ENCODE measurements at regions not wholly inside any gene's neighbourhood (a gene's known extent, or its start where the extent isn't known, plus 50 kb on each side); places are given as distances from the start of the nearest gene placed in this dataset.

DNA sequence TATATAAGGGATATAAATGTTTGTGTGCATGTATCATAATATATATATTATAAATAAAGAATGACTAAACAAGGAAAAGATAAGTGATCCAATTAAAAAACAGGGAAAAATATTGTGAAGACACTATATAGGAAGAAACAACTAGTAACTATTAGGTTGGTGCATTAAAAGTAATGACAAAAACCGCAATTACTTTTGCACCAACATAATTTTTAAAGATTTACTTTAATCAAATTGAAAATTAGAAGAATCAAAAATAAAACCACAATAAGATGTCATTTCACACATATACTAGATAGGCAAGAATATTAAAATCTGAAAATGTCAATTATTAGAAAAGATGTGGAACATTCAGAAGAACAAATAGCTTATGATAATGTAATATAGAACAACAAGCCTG is 595.9 kb downstream of the KCNJ3 start:
- DNase-seq (ENCODE audit: low read depth): no peak

DNA sequence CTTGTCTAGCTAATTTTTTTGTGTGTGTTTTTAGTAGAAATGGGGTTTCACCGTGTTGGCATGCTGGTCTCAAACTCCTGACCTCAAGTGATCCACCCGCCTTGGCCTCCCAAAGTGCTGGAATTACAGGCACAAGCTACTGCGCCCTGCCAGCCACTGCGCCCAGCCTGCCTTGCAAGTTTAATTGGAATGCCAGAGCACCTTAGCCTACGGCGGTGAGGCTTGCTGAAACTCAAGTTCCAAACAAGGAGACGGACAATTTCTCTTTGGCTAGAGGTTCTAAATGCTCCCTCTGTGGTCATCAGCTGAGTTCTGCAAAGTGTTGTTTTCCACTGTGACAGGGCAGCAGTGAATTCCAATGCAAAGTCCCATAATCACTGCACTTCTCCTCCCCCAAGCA is 583.4 kb downstream of the KCNJ3 start:
- DNase-seq (ENCODE audit: low read depth): no peak

DNA sequence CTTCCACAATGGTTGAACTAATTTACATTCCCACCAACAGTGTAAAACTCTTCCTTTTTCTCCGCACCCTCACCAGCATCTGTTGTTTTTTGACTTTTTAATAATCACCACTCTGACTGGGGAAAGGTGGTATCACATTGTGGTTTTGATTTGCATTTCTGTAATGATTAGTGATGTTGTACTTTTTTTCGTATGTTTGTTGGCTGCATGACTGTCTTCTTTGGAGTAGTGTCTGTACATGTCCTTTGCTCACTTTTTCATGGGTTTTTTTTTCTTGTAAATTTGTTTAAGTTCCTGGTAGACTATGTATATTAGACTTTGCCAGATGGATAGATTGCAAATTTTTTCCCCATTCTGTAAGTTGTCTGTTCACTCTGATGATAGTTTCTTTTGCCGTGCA is 574.8 kb downstream of the KCNJ3 start:
- no peak for DNase-seq (ENCODE audit: low read depth)

DNA sequence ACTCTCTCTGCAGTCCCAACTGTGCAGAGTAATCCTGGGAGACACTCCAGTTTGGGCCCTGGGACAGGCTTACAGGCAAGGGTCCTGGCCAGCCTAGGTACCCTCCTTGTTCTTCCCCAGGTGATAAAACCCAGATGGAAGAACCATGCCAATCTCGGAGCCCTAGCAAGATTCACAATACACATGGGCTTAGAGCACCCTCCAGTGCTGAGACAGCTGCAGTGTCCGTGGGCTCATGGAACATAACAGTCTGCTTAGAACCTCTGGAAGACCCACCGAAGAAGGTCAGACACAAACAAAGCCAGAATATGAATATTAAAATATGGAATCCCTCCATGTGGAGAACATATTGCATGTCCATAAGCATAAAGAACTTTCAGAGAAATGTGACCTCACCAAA is 568.1 kb downstream of the KCNJ3 start:
- no peak for DNase-seq (ENCODE audit: low read depth)

DNA sequence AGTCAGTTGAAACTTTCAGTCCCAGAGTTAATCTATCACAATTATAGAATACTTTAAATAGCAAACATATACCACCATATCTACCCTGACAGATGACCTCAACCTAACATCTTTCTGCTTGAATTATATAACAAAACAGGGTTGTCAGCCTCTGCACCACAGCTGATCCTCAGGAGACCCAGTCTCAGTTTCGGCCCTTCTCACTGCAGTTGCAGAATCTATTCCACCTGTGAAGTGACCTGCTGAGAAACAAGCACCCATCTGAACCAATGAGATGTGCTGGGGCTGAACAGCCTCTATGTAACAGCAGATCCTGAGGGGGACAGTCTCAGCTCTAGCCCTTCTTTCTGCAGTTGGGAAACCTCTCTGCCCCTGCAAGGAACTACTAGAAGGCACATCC is 567.6 kb downstream of the KCNJ3 start:
- DNase-seq (ENCODE audit: low read depth): no peak

DNA sequence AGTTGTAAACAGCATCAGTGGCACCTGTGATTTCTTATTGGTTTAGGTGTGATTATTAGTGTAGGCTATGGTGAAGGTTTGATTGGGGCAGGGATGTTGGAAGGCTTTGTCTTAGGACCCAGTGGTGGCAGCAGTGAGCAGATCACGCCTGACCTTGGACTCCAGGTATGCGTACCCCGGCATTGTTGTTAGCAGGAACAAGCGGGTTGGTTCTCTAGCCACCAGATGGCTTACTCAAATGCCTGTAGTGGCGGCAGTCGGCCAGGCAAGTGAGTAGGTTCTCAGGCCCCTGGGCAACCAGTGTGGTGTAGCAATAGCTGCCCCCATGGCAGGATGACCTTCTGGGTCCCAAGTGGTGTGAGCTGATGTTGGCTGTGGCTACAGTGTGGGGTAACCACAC is 558.3 kb downstream of the KCNJ3 start:
- DNase-seq (ENCODE audit: low read depth): no peak

DNA sequence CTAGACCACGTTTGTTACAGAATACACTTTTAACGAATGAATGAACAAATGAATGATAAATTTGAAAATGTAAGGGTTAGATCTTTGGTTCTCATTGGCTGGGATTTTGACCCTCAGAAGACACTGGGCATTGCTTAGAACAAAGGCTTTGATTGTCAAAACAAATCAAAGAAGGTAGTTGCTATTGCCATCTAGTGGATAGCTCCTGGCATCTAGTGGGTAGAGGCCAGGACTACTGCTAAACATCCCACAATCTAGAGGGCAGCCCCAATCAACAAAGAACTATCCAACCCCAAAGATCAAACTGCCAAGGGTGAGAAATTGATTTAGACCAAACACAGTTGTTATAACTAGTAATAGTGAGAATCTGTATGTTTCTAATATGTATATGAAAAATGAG is 552.3 kb downstream of the KCNJ3 start:
- no peak for DNase-seq (ENCODE audit: low read depth)

DNA sequence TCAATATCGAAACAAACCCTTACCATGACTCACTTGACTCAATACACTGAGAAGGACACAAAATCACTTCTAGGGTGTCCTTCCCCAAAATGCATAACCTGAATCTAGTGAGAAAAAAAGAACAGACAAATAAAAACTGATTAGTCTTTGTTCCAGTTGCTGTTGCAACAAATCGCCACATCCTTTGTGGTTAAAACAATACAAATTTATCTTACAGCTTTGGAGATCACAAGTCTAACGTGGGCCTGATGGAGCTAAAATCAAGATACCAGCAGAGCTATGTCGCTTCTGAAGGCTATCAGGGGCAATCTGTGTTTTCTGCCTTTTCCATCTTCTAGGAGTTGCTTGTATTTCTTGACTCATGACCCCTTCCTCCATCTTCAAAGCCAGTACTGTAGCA is 541.7 kb downstream of the KCNJ3 start:
- no peak for DNase-seq (ENCODE audit: low read depth)

DNA sequence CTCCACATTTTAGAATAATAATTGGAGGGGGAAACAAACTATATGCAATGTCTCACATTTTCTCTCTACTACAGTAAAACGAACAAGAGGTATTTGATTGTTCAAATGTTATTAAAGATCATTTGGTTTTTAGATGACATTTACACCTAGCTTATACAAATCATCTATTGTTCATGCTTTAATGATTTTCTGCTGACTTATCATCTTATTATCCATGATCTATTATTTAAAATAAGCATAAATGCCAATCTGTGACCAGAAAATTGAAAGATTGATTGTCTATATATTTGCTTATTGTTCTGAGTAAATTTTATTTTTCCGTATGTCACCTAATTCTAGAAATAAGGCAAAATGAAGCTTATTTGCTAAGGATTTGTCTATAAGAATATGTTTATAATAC is 537.2 kb downstream of the KCNJ3 start:
- DNase-seq (ENCODE audit: low read depth): no peak

DNA sequence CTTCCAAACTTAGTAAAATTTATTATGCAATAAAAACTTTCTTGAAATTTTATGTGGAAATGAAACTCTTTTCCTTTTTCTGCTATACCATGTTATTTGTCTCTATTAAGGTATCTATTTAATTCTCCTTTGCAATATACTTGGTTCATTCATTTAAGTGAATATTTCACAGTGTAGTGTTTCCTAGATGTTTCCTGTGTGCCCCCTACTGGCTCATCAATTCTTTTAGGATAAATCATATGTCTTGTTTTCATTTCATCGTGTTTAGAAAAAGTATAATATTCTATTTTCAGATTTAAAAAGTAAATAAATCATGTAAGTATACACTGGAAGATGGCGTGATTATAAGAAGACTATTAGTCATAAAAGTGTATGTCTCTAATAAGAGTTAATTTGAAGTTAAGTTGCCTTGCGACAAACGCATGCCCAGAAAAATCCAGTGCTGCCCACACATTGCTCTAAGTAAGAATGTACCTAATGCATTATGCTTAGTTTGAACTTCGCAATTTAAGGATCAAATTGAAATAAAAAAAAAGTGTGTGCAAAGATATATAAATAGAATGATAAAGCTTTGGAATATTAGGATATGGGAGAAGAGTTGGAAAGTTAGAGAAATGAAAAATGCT is 525.4 kb downstream of the KCNJ3 start:
- no peak for DNase-seq (ENCODE audit: low read depth)

DNA sequence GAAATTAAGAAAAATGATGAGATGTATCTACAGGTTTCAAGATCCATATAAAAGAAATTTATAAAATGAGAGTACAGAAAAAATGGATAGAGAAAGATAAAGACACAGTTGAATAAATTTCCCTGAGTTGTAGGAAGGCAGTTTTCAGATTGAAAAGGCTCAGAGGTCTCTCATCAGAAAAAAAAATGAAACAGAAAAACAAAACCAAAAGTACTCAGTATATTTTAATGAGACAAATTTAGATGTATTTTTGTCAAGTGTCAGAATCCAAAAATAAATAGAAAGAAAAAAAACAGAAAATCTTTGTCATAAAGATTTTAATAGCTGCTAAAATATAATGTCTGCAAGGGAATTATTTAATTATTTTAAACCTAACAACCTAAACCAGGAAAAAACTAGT is 520.5 kb downstream of the KCNJ3 start:
- no peak for DNase-seq (ENCODE audit: low read depth)

DNA sequence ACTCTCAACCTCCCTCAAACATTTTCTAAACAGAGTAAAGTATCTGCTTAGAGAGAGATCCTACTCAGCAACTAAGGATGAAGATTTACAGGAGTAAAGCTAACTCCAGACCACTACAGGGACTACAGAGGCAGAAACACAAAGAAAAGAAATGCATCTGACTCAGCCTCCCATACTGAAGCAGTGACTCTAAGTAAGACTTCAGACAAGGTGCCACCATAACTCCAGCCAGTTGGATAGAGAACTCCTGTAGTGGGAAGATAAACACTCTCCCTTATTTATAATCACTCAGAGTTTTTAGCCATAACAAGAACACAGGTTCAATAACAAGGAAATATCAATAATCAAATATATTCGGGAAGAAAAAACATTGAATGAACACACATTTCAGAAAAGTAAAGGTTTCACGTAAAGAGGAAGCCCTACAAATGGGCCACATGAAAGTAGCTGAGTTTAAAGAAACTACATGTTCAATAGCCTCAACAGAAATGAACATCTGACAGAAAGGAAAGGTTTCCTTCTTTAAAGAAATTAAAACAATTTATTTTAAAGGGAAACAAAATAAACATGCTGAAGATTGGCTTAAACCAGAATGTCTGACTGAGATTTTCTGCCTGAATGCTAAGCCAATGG is 519.9 kb downstream of the KCNJ3 start:
- no peak for DNase-seq (ENCODE audit: low read depth)

DNA sequence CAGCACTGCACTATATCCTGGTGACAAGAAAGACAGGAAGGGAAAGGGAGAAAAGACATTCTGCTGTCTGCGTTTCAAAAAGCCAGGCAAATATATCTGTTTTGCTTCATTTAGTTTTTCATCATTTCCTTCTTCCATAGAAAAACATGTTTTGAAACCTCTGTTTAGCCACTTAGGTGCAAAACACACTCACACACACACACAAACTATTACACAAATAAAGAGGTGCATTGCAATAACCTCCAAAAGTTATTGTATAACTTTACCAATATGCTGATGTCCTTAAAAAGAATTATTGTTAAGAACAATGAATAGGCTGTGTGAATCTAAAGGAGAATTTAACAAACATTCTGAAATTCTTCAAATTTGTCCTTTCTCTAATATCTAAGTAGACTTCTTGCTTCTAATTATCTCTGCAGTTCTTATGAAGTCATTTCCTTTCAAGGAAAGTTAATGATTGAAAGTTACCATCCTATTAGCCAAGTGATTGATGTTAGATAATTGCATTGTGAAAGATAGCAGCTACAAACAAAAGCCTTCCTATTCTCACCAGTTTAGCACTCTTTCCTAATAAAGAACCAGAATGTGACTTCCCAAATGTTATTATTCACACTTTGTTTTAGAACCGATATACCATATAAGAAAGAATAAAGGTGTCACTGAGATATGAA is 516.7 kb downstream of the KCNJ3 start:
- DNase-seq (ENCODE audit: low read depth): no peak

DNA sequence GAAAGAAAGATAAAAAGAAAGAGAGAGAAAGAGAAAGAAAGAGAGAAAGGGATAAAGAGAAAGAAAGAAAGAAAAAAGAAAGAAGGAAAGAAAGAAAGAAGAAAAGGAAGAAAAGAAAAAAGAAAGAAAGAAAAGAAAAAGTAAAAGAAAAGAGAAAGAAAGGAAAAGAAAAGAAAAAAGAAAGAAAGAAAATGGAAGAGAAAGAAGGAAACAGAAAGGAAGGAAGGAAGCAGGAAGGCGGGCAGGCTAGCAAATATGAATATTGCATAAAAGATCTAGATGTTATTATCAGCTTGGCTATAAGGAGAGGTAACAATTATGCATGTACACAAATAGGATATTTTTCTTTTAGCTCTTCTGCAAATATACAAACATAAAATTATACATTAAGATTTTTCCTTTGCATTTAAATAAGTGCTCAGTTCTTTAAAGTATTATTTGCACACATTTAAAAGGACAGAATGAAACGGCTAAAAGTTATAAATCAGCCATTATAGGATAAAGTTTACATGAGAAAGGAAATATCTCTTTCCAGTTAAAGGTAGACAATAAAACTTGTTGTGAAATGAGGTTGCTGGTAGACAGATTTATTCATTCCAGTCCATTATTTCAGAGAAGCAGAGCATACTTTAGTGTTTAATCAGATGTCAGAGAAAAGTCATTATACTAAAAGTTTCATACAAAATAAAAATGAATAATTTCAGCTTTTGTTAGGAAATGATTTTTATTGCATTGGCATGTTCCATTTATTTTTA is 511.4 kb downstream of the KCNJ3 start:
- DNase-seq (ENCODE audit: low read depth): no peak

DNA sequence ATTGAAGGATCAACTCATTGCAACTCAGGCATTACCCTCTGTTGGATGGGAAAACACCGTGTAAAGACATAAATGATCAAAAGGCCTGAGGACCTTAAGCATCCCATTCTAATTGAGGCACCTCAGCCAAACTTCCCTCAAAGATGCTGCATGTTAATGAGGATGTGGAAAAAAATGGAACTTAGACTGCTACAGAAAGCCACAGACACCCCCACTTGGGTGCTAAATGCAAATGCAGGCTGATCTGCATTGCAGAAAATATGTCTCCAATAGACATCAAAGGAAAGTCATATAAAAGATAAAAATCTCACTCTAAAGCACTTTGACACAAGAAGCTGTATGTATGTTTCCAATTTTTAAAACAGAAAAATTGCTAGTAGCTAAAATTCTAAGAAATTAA is 504.7 kb downstream of the KCNJ3 start:
- no peak for DNase-seq (ENCODE audit: low read depth)

DNA sequence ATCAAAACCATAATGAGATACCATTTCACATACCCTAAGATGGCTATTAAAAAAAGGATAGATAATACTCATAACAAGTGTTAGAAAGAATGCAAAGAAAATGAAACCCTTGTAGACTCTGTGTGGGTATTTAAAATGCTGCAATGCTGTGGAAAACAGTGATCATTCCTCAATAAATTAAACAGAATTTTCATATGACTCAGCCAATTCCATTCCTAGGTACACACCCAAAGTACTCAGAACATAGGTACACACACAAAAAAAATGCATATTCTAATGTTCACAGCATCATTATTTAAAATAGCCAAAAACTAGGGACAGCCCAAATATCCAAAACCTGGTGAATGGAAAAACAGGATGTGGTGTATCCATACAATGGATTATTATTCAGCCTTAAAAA is 502.3 kb downstream of the KCNJ3 start:
- no peak for DNase-seq (ENCODE audit: low read depth)

DNA sequence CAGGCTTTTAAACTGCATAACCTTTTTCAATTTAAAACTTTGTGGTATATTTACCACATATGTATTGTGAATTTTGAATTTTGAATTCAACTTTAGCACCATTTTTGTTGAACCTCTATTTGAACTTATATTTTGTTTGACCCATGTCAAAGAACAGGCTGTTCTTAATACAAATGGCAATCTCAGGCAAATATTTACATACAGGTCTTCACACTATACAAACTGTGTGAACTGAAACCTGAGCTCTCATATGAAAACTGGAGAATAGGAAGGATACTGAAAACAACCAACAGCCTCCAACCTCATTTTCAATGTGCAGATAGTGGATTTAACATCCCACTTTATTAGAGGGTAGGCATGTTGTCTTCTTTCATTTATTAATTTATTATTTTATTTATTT is 491.8 kb downstream of the KCNJ3 start:
- DNase-seq (ENCODE audit: low read depth): no peak

DNA sequence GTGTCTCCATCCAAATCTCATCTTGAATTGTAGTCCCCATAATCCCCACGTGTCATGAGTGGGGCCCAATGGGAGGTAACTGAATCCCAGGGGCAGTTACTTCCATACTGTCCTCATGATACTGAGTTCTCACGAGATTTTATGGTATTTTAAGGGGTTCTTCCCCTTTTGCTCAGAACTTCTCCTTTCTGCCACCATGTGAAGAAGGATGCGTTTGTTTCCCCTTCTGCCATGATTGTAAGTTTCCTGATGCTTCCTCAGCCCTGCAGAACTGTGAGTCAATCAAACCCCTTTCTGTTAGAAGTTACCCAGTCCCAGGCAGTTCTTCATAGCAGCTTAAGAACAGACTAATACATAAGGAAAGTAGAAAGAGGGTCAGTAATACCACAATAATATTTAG is 480.4 kb downstream of the KCNJ3 start:
- DNase-seq (ENCODE audit: low read depth): no peak

DNA sequence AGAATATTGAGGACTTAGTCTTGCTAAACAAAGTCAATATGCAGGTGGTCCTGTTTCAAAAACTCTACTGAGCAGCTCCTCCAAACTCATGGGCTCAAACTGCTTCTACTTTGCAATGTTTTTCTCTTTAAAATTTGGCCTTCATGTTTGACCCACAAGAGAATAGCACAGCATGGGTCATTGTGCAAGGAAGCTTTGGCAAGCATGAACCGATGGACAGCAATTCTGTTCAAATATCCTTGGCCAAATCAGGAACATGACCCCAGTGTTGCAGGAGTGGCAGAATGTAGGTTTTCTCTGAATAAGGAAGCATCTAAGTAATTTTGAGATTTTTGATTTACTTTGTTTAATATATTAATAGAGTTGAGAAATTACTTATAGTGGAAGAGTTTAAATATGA is 477.9 kb downstream of the KCNJ3 start:
- DNase-seq (ENCODE audit: low read depth): no peak

DNA sequence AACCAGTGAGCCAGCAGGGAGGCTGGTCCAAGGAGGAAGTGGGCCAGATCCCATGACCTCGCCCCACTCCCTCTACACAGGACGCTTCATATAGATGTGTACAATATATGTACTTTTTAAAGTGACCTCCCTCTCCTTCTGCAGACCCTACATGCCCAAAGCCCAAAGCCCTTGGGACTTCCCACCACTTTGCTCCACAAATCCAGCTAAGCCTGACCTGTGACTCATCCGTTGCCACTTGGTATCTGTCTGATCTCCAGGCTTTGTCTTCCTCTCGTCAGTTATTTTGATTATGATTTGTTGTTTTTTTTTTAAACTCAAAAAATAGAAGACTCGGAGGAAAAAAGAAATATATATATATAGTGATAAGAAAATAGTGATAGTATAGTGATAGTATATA is 470.8 kb downstream of the KCNJ3 start:
- DNase-seq (ENCODE audit: low read depth): no peak

DNA sequence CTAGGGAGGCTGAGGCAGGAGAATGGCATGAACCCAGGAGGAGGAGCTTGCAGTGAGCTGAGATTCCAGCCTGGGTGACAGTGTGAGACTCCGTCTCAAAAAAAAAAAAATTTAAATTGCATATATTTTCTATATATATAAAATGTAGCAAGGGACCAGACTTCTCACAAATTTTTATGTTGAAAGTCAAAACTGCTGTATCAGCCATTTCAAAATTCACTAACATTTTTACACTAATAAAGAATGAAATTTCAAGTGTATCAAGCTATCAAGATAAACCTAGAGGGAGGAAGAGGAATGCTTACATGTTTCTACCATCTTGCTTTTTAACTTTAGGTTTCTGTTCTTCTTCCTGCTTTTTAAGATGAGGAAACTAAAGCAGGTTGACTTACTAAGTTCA is 464.0 kb downstream of the KCNJ3 start:
- no peak for DNase-seq (ENCODE audit: low read depth)

DNA sequence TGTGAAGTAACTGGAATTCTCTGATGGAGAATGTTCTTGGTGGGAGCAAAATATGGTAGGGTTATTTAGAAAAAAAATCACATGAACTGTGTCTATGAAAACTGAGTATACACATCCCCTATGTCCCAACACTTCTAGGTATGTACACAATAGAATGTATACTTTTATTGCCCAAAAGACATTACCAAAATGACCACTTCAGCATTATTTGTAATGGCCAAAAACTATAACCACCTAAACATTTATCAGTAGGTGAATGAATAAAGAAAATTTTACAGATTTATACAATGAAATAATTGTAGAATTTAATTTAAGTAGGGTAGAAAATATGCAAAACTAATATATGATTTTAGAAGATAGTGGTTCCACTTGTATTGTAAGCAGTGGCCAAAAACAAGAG is 462.8 kb downstream of the KCNJ3 start:
- DNase-seq (ENCODE audit: low read depth): no peak

DNA sequence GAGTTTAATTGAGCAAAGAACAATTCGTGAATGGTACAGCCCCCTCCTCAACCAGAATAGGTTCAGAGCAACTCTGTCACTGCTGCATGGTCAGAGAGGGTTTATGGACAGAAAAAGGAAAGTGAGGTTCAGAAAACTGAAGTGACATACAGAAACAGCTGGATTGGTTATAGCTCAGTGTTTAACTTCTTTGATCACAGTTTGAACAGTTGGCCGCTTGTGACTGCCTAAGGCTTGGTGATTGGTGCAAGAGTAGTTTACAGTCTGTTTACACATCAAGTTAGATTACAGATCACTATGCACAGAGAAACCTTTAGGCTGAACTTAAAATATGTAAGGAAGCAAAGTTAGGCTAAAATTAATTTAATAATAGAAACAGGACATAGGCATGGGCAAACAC is 459.2 kb downstream of the KCNJ3 start:
- DNase-seq (ENCODE audit: low read depth): no peak

Measured in fibroblast of gingiva (primary cell).